ENCODE measurements at regions not wholly inside any gene's neighbourhood (a gene's known extent, or its start where the extent isn't known, plus 50 kb on each side); places are given as distances from the start of the nearest gene placed in this dataset.

GRCh38 chr20:24370249-24370648, 99.2 kb upstream of the SYNDIG1 start:
- DNase-seq, result no peak

GRCh38 chr20:24368253-24368652, 101.2 kb upstream of the SYNDIG1 start:
- ChIA-PET POLR2A (no interaction called here), CTCF (no interaction called here)
- DNase-seq (no peak), ATAC-seq (ENCODE audit: low read depth) (no peak)
- Histone ChIP-seq H3K27me3 (replicated peaks in 1 of 4; ENCODE audit: control extremely low read depth in 1 of 4, control insufficient read depth in 3 of 4, insufficient read depth in 4 of 4, low read length in 3 of 4) (peaks cover 0 to 2% (median 0%) of the 10 kb centered on the region in 4 experiments), H4K20me1 (ENCODE audit: control insufficient read depth, insufficient read depth, low read length, poor library complexity, severe bottlenecking) (no peaks in the 10 kb centered on the region), H3K4me1 (ENCODE audit: control insufficient read depth in 2 of 2, insufficient read depth in 2 of 2, low read length in 2 of 2) (no peaks in the 10 kb centered on the region), H3K4me2 (replicated peaks; ENCODE audit: low read depth, low read length, poor library complexity, severe bottlenecking) (no peak overlapping the region), H2AFZ (ENCODE audit: insufficient read depth, low read depth, low read length, poor library complexity, severe bottlenecking) (no peak overlapping the region), H3K79me2 (ENCODE audit: control insufficient read depth, insufficient read depth, low read length) (no peaks in the 10 kb centered on the region), H3K9ac (ENCODE audit: low read length) (no peak overlapping the region), H3K27ac (ENCODE audit: low read length in 2 of 2) (no peak overlapping the region), H3K9me3 (ENCODE audit: control extremely low read depth in 1 of 3, control insufficient read depth in 2 of 3, insufficient read depth in 1 of 3, low read length in 2 of 3) (no peaks in the 10 kb centered on the region), H3K36me3 (replicated peaks in 1 of 2; ENCODE audit: control extremely low read depth in 1 of 2, control insufficient read depth in 1 of 2, extremely low read depth in 1 of 2, insufficient read depth in 2 of 2, low read length in 1 of 2) (no peaks in the 10 kb centered on the region), H3K4me3 (ENCODE audit: control extremely low read depth in 1 of 5, extremely low read depth in 1 of 5, insufficient read depth in 1 of 5, low read depth in 2 of 5, low read length in 4 of 5) (no peak overlapping the region)
- no peaks in the 10 kb centered on the region for H3K4me1 Mint-ChIP-seq
- no peak overlapping the region for H3K27ac Mint-ChIP-seq
- WGBS (ENCODE audit: insufficient coverage), result 91% methylated on average over 4 of the region's 4 CpGs
- TF ChIP-seq EZH2 (IDR thresholded peaks at IDR 0.05; ENCODE audit: borderline replicate concordance, insufficient read depth, low read depth, low read length, poor library complexity, severe bottlenecking), result no peak
- TF ChIP-seq CTCF (IDR thresholded peaks at IDR 0.05), result no peak
- H3K9me3 Mint-ChIP-seq (ENCODE audit: insufficient read depth), result no peaks in the 10 kb centered on the region
- H3K27me3 Mint-ChIP-seq, result no peaks in the 10 kb centered on the region
- intact Hi-C loops (cut with micrococcal nuclease), result no loop called here
- no peak overlapping the region for H3K4me3 Mint-ChIP-seq

More at GRCh38 chr20:24370249-24370648, 99.2 kb upstream of the SYNDIG1 start:
- no peaks in the 10 kb centered on the region for H3K27me3 Mint-ChIP-seq
- ChIA-PET CTCF (no interaction called here), POLR2A (no interaction called here)
- Histone ChIP-seq H3K4me1 (ENCODE audit: control insufficient read depth in 2 of 2, insufficient read depth in 2 of 2, low read length in 2 of 2) (no peaks in the 10 kb centered on the region), H3K4me3 (ENCODE audit: control extremely low read depth in 1 of 5, extremely low read depth in 1 of 5, insufficient read depth in 1 of 5, low read depth in 2 of 5, low read length in 4 of 5) (no peak overlapping the region), H3K79me2 (ENCODE audit: control insufficient read depth, insufficient read depth, low read length) (no peaks in the 10 kb centered on the region), H3K27ac (ENCODE audit: low read length in 2 of 2) (no peak overlapping the region), H3K9ac (ENCODE audit: low read length) (no peak overlapping the region), H3K36me3 (replicated peaks in 1 of 2; ENCODE audit: control extremely low read depth in 1 of 2, control insufficient read depth in 1 of 2, extremely low read depth in 1 of 2, insufficient read depth in 2 of 2, low read length in 1 of 2) (no peaks in the 10 kb centered on the region), H2AFZ (ENCODE audit: insufficient read depth, low read depth, low read length, poor library complexity, severe bottlenecking) (no peak overlapping the region), H3K4me2 (replicated peaks; ENCODE audit: low read depth, low read length, poor library complexity, severe bottlenecking) (no peak overlapping the region), H4K20me1 (ENCODE audit: control insufficient read depth, insufficient read depth, low read length, poor library complexity, severe bottlenecking) (no peaks in the 10 kb centered on the region), H3K9me3 (ENCODE audit: control extremely low read depth in 1 of 3, control insufficient read depth in 2 of 3, insufficient read depth in 1 of 3, low read length in 2 of 3) (no peaks in the 10 kb centered on the region), H3K27me3 (replicated peaks in 1 of 4; ENCODE audit: control extremely low read depth in 1 of 4, control insufficient read depth in 3 of 4, insufficient read depth in 4 of 4, low read length in 3 of 4) (peaks cover 0 to 2% (median 0%) of the 10 kb centered on the region in 4 experiments)
- intact Hi-C loops (cut with micrococcal nuclease), result no loop called here
- H3K4me3 Mint-ChIP-seq, result no peak overlapping the region
- no peak overlapping the region for H3K27ac Mint-ChIP-seq
- no peak for ATAC-seq (ENCODE audit: low read depth)
- WGBS (ENCODE audit: insufficient coverage), result 96% methylated on average over 5 of the region's 6 CpGs
- TF ChIP-seq EZH2 (IDR thresholded peaks at IDR 0.05; ENCODE audit: borderline replicate concordance, insufficient read depth, low read depth, low read length, poor library complexity, severe bottlenecking), result no peak
- no peak for TF ChIP-seq CTCF (IDR thresholded peaks at IDR 0.05)
- H3K4me1 Mint-ChIP-seq, result no peaks in the 10 kb centered on the region
- H3K9me3 Mint-ChIP-seq (ENCODE audit: insufficient read depth), result no peaks in the 10 kb centered on the region
